Fibroblast of lung (primary cell): ENCODE measurements at regions not wholly inside any gene's neighbourhood (a gene's known extent, or its start where the extent isn't known, plus 50 kb on each side); places are given as distances from the start of the nearest gene placed in this dataset.

Source experiments
- DNase-seq, 2 donors: peaks; one replicate each; pipeline versions ENCODE4 v3.0.0 to v3.0.0-alpha.2; 2010; ENCODE audit warnings: low read depth in 2 of 2
- H2AFZ ChIP-seq: 2 replicates; pipeline ENCODE4 v1.5.1; 2012; ENCODE audit warnings: low read length, control low read depth, inconsistent platforms
- H3K27ac ChIP-seq: 2 replicates; pipeline ENCODE4 v1.5.1; 2011; ENCODE audit warnings: low read length, control low read depth; ENCODE audit not compliant: insufficient read depth
- H3K27me3 ChIP-seq: 2 replicates; pipeline ENCODE4 v1.5.1; 2011; ENCODE audit warnings: mild to moderate bottlenecking, low read length; ENCODE audit not compliant: control insufficient read depth, insufficient read depth
- H3K36me3 ChIP-seq: 2 replicates; pipeline ENCODE4 v1.5.1; 2011; ENCODE audit warnings: low read length; ENCODE audit not compliant: control insufficient read depth, insufficient read depth
- H3K4me1 ChIP-seq: 2 replicates; pipeline ENCODE4 v1.5.1; 2011; ENCODE audit warnings: low read length; ENCODE audit not compliant: control insufficient read depth, insufficient read depth; ENCODE audit errors: extremely low read depth
- H3K4me2 ChIP-seq: 2 replicates; pipeline ENCODE4 v1.5.1; 2011; ENCODE audit warnings: low read length, control low read depth; ENCODE audit not compliant: insufficient read depth; ENCODE audit errors: extremely low read depth
- H3K4me3 ChIP-seq, 4 experiments: fragments of 200-600 bp in 1 of 4; sonication (generic) in 1 of 4; replicated peaks in 1 of 4; 2 replicates each; pipeline ENCODE4 v1.5.1; 2011 to 2016; ENCODE audit warnings: low read length in 4 of 4, low read depth in 3 of 4, mild to moderate bottlenecking in 3 of 4, control low read depth in 2 of 4, inconsistent platforms in 1 of 4, mixed read lengths in 1 of 4; ENCODE audit not compliant: insufficient read depth in 1 of 4; ENCODE audit errors: control extremely low read depth in 1 of 4
- H3K79me2 ChIP-seq: 2 replicates; pipeline ENCODE4 v1.5.1; 2012; ENCODE audit warnings: mild to moderate bottlenecking, low read length, inconsistent platforms; ENCODE audit not compliant: control insufficient read depth, insufficient read depth
- H3K9ac ChIP-seq: 2 replicates; pipeline ENCODE4 v1.5.1; 2011; ENCODE audit warnings: mild to moderate bottlenecking, low read length, control low read depth; ENCODE audit not compliant: insufficient read depth
- H3K9me3 ChIP-seq: 2 replicates; pipeline ENCODE4 v1.5.1; 2012; ENCODE audit warnings: low read depth, low read length; ENCODE audit not compliant: control insufficient read depth, insufficient read depth
- H4K20me1 ChIP-seq: 2 replicates; pipeline ENCODE4 v1.5.1; 2011; ENCODE audit warnings: low read length; ENCODE audit not compliant: control insufficient read depth, insufficient read depth; ENCODE audit errors: extremely low read depth
- CTCF ChIP-seq, 2 donors: IDR thresholded peaks in 1 of 2; conservative IDR thresholded peaks in 1 of 2; 1 replicate in 1 of 2; 2 replicates in 1 of 2; pipeline ENCODE4 v1.5.1; 2011 to 2012; ENCODE audit warnings: low read length in 2 of 2, control low read depth in 1 of 2, inconsistent platforms in 1 of 2, low read depth in 1 of 2, mild to moderate bottlenecking in 1 of 2
- EZH2 ChIP-seq: IDR thresholded peaks from 2 replicates; pipeline ENCODE4 v1.5.1; 2012; ENCODE audit warnings: low read length, control low read depth, mild to moderate bottlenecking; ENCODE audit errors: missing control alignments

- no peaks in the 10 kb centered on the region for H3K27me3 ChIP-seq
- H3K27ac ChIP-seq = no peak overlapping the region
- H3K9ac ChIP-seq = no peak overlapping the region
- H3K4me1 ChIP-seq = no peaks in the 10 kb centered on the region
- H4K20me1 ChIP-seq = no peaks in the 10 kb centered on the region
- no peaks in the 10 kb centered on the region for H3K36me3 ChIP-seq
- no peak overlapping the region for H2AFZ ChIP-seq
- DNase-seq = no peak
- no peak for TF ChIP-seq CTCF (conservative IDR thresholded peaks at IDR 0.05 in 1 of 2, IDR thresholded peaks at IDR 0.05 in 1 of 2; ENCODE audit: low read depth in 1 of 2, low read length in 2 of 2)
- no peak for TF ChIP-seq EZH2
- no peaks in the 10 kb centered on the region for H3K79me2 ChIP-seq
- H3K4me2 ChIP-seq = no peak overlapping the region
- H3K9me3 ChIP-seq = no peaks in the 10 kb centered on the region
- H3K4me3 ChIP-seq = no peak overlapping the region
Observed at GRCh38 chr11:127248476-127248875, 247.9 kb upstream of the KIRREL3 start.

GRCh38 chr11:127247261-127247851, 246.8 kb upstream of the KIRREL3 start:
- no peaks in the 10 kb centered on the region for H3K9me3 ChIP-seq
- H3K9ac ChIP-seq = no peak overlapping the region
- H3K79me2 ChIP-seq = no peaks in the 10 kb centered on the region
- H2AFZ ChIP-seq = no peak overlapping the region
- H3K36me3 ChIP-seq = no peaks in the 10 kb centered on the region
- H4K20me1 ChIP-seq = no peaks in the 10 kb centered on the region
- no peak overlapping the region for H3K4me2 ChIP-seq
- no peaks in the 10 kb centered on the region for H3K27me3 ChIP-seq
- no peak overlapping the region for H3K27ac ChIP-seq
- H3K4me3 ChIP-seq = no peak overlapping the region
- no peak for DNase-seq
- TF ChIP-seq CTCF (conservative IDR thresholded peaks at IDR 0.05 in 1 of 2, IDR thresholded peaks at IDR 0.05 in 1 of 2; ENCODE audit: low read depth in 1 of 2, low read length in 2 of 2) (no peak), EZH2 (no peak)
- H3K4me1 ChIP-seq = no peaks in the 10 kb centered on the region

GRCh38 chr11:127242676-127243075, 242.1 kb upstream of the KIRREL3 start:
- Histone ChIP-seq H3K79me2 (no peaks in the 10 kb centered on the region), H3K27ac (no peak overlapping the region), H3K9ac (no peak overlapping the region), H3K9me3 (no peaks in the 10 kb centered on the region), H4K20me1 (no peaks in the 10 kb centered on the region), H3K36me3 (no peaks in the 10 kb centered on the region), H2AFZ (no peak overlapping the region), H3K27me3 (no peaks in the 10 kb centered on the region), H3K4me3 (no peak overlapping the region), H3K4me2 (no peak overlapping the region), H3K4me1 (no peaks in the 10 kb centered on the region)
- no peak for DNase-seq
- no peak for TF ChIP-seq CTCF (conservative IDR thresholded peaks at IDR 0.05 in 1 of 2, IDR thresholded peaks at IDR 0.05 in 1 of 2; ENCODE audit: low read depth in 1 of 2, low read length in 2 of 2)
- TF ChIP-seq EZH2 = no peak
